ENCODE measurements at regions not wholly inside any gene's neighbourhood (a gene's known extent, or its start where the extent isn't known, plus 50 kb on each side); places are given as distances from the start of the nearest gene placed in this dataset.

DNA sequence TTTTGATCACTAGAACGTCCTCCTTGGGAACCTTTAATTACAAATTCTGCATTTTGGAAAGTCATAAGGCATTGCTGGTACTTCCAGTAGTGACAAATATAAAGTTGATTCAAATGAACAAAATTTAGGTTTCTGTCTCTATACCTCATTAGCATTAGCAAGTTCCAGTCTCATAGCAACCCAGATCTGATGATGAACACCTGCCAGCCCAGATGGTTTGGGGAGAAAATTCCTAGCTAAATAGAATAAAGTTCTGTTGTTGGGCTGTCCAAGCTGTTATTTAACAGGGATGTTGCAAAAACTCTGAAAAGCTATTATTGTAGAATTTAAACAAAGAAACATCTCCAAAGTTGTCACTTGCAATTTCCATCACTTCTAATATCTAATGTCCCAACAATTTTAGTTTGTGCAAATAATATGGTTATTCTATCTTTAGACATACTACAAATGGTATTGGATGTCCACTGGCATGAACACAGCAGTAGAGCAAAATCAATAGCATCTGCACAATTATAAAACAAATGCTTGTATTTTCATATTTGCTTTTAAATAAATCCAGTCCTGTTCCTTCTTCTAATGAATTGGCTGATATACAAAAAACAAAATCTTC is 299.4 kb downstream of the SLC16A7 start:
- TF ChIP-seq CTCF (IDR thresholded peaks at IDR 0.05) (no peak), POLR2A (IDR thresholded peaks at IDR 0.05) (no peak)
